SK-N-MC (cell line): ENCODE measurements at regions not wholly inside any gene's neighbourhood (a gene's known extent, or its start where the extent isn't known, plus 50 kb on each side); places are given as distances from the start of the nearest gene placed in this dataset.

Experiments
- EZH2 ChIP-seq: fragments of 200-600 bp; sonication (generic); IDR thresholded peaks from one replicate; pipeline ENCODE4 v1.6.1; 2017; ENCODE audit warnings: antibody characterized with exemption
- FOXP2 ChIP-seq: optimal IDR thresholded peaks from 2 replicates; pipeline ENCODE3; 2011; ENCODE audit warnings: mild to moderate bottlenecking, moderate library complexity; ENCODE audit not compliant: insufficient read depth; ENCODE audit errors: extremely low read length, control extremely low read depth
- POLR2AphosphoS5 ChIP-seq: IDR thresholded peaks from 2 replicates; pipeline ENCODE4 v1.6.1; 2012; ENCODE audit warnings: mild to moderate bottlenecking, low read depth, low read length, borderline replicate concordance

DNA sequence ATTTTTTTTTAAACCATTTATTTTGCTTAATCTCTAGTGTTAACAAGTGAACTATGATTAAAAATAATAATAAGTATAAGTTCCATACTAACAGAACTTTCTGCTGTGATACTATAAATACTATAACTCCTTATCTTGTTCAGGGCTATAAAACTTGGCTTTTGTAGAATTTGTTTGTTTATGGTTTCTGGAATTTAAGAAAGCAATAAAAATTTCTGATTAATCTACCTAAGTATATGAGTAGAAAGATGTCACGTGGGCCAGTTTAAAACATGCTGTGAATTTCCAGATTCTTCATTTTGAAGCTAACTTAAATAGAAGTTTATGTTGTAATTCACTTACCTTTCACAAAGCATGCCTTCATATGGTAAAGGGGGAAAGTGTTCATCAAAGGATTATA is 1236.3 kb upstream of the ACVR2A start:
- TF ChIP-seq POLR2AphosphoS5: no peak
- TF ChIP-seq EZH2: no peak
- no peak for TF ChIP-seq FOXP2
